WTC11 (cell line): ENCODE measurements at regions not wholly inside any gene's neighbourhood (a gene's known extent, or its start where the extent isn't known, plus 50 kb on each side); places are given as distances from the start of the nearest gene placed in this dataset.

Source experiments
- ATAC-seq: fragments of 200-7000 bp; cut with Tn5 transposase; 2 replicates; pipeline ENCODE4 v1.10.0; 2021; ENCODE audit warnings: mild to moderate bottlenecking, moderate library complexity
- CTCF ChIA-PET: fragments of 300-600 bp; sonication (Branson Sonifier 250); formaldehyde crosslinking; loops from one replicate; lab custom pipeline; 2021; ENCODE audit warnings: antibody characterized with exemption; lab: Charles Lee
- POLR2A ChIA-PET: fragments of 350-600 bp; sonication (Branson Sonifier 250); formaldehyde crosslinking; loops from one replicate; lab custom pipeline; 2021; ENCODE audit warnings: antibody characterized with exemption; lab: Charles Lee
- DNase-seq: peaks from one replicate; pipeline ENCODE4 v3.0.0; 2021; ENCODE audit warnings: low spot score
- H3K27ac Mint-ChIP-seq: 2 replicates; pipeline ENCODE4 v1.8.0; 2021; ENCODE audit warnings: mixed read lengths
- H3K27me3 Mint-ChIP-seq: 2 replicates; pipeline ENCODE4 v1.8.0; 2021; ENCODE audit warnings: low read depth, mild to moderate bottlenecking, moderate library complexity, mixed read lengths
- H3K36me3 Mint-ChIP-seq: 2 replicates; pipeline ENCODE4 v1.8.0; 2021; ENCODE audit warnings: mixed read lengths
- H3K4me1 Mint-ChIP-seq: 2 replicates; pipeline ENCODE4 v1.8.0; 2022; ENCODE audit warnings: mixed read lengths
- H3K4me3 Mint-ChIP-seq: 2 replicates; pipeline ENCODE4 v1.8.0; 2021; ENCODE audit warnings: mild to moderate bottlenecking, moderate library complexity, mixed read lengths
- H3K9me3 Mint-ChIP-seq: 2 replicates; pipeline ENCODE4 v1.8.0; 2021; ENCODE audit warnings: mixed read lengths
- ELF4 ChIP-seq: sonication (generic); formaldehyde crosslinking; IDR thresholded peaks from 2 replicates; pipeline ENCODE4 v1.8.1; 2022; ENCODE audit warnings: low read depth, mild to moderate bottlenecking, moderate library complexity, missing genetic modification reagents
- GRHL2 ChIP-seq: fragments of 250-450 bp; sonication (Bioruptor Pico); IDR thresholded peaks from 2 replicates; pipeline ENCODE4 v1.8.0; 2022; ENCODE audit warnings: mild to moderate bottlenecking, moderate library complexity; ENCODE audit not compliant: insufficient replicate concordance, severe bottlenecking
- NFYB ChIP-seq: sonication (generic); formaldehyde crosslinking; conservative IDR thresholded peaks from 2 replicates; pipeline ENCODE4 v1.8.0; 2022; ENCODE audit warnings: low read depth, missing genetic modification reagents
- ZNF281 ChIP-seq: sonication (generic); formaldehyde crosslinking; IDR thresholded peaks from 2 replicates; pipeline ENCODE4 v1.8.0; 2023; ENCODE audit warnings: mild to moderate bottlenecking, missing genetic modification reagents
- ZNF416 ChIP-seq: fragments of 250-450 bp; sonication (Bioruptor Pico); IDR thresholded peaks from 2 replicates; pipeline ENCODE4 v1.9.0; 2021; ENCODE audit warnings: mild to moderate bottlenecking, inconsistent platforms
- ZNF532 ChIP-seq: fragments of 250-450 bp; sonication (Bioruptor Pico); IDR thresholded peaks from 2 replicates; pipeline ENCODE4 v1.9.0; 2021; ENCODE audit warnings: mild to moderate bottlenecking, borderline replicate concordance

GRCh38 chr4:37503261-37503660 is 182.9 kb downstream of the RELL1 start (continued):
- TF ChIP-seq ZNF416 (CRISPR knock-in tag) (no peak), ZNF281 (no peak)

GRCh38 chr4:37502070-37502469 is 184.1 kb downstream of the RELL1 start:
- Mint-ChIP-seq H3K27ac (no peak overlapping the region), H3K4me3 (no peak overlapping the region), H3K4me1 (0 out of 2 replicates have a peak, but pooled peaks cover 4% of the 10 kb centered on the region), H3K9me3 (peaks cover 6% of the 10 kb centered on the region), H3K36me3 (no peaks in the 10 kb centered on the region), H3K27me3 (peaks cover 2% of the 10 kb centered on the region; the same call in 1 of the 2 replicates)
- CTCF ChIA-PET, result no interaction called here
- POLR2A ChIA-PET, result no interaction called here
- ATAC-seq (no peak), DNase-seq (no peak)
- TF ChIP-seq ELF4 (CRISPR knock-in tag) (no peak), GRHL2 (CRISPR knock-in tag) (no peak), NFYB (CRISPR knock-in tag) (no peak), ZNF532 (CRISPR knock-in tag) (no peak)
